Astrocyte of the spinal cord (primary cell): ENCODE measurements at regions not wholly inside any gene's neighbourhood (a gene's known extent, or its start where the extent isn't known, plus 50 kb on each side); places are given as distances from the start of the nearest gene placed in this dataset.
A peak's percentile ranks its signal among the peaks of the same experiment; 100 is the strongest.

Source experiments
- DNase-seq: peaks from one replicate; pipeline ENCODE4 v3.0.0; 2011; ENCODE audit warnings: low read depth, low spot score
- H3K4me3 ChIP-seq: 2 replicates; pipeline ENCODE4 v1.5.1; 2011; ENCODE audit warnings: low read depth, mild to moderate bottlenecking, low read length, moderate library complexity
- CTCF ChIP-seq: IDR thresholded peaks from 2 replicates; pipeline ENCODE4 v1.5.1; 2012; ENCODE audit warnings: low read depth, mild to moderate bottlenecking, low read length, inconsistent platforms
- in situ Hi-C: cut with HindIII; loops from 2 replicates; pipeline ENCODE4 v1.10.0; 2017; ENCODE audit warnings: low sequenced_read_pairs

- no peak for TF ChIP-seq CTCF
- peak; percentile 96 for DNase-seq
- no peak overlapping the region for H3K4me3 ChIP-seq
- in situ Hi-C loops: no loop called here
Observed at GRCh38 chr3:72346526-72346926, 501.7 kb downstream of the SHQ1 start.

- no peak for TF ChIP-seq CTCF
- in situ Hi-C loops: no loop called here
- no peak overlapping the region for H3K4me3 ChIP-seq
- DNase-seq: no peak
Observed at GRCh38 chr3:72345980-72346379, 502.3 kb downstream of the SHQ1 start.

- in situ Hi-C loops: no loop called here
- TF ChIP-seq CTCF: no peak
- DNase-seq: no peak
- no peak overlapping the region for H3K4me3 ChIP-seq
Observed at GRCh38 chr3:72345237-72345878, 502.9 kb downstream of the SHQ1 start.

GRCh38 chr3:72344647-72345046 lies 503.6 kb downstream of the SHQ1 start:
- no peak for DNase-seq
- no peak for TF ChIP-seq CTCF
- in situ Hi-C loops: no loop called here
- no peak overlapping the region for H3K4me3 ChIP-seq

- no peak for TF ChIP-seq CTCF
- no peak overlapping the region for H3K4me3 ChIP-seq
- no peak for DNase-seq
Observed at GRCh38 chr3:72344236-72344635, 504.0 kb downstream of the SHQ1 start.

GRCh38 chr3:72343078-72343477 lies 505.2 kb downstream of the SHQ1 start:
- DNase-seq: peak; percentile 72
- H3K4me3 ChIP-seq: no peak overlapping the region
- TF ChIP-seq CTCF: no peak
- in situ Hi-C loops: no loop called here

More at GRCh38 chr3:72344236-72344635, 504.0 kb downstream of the SHQ1 start:
- in situ Hi-C loops: no loop called here
